ENCODE measurements at regions not wholly inside any gene's neighbourhood (a gene's known extent, or its start where the extent isn't known, plus 50 kb on each side); places are given as distances from the start of the nearest gene placed in this dataset.

DNA sequence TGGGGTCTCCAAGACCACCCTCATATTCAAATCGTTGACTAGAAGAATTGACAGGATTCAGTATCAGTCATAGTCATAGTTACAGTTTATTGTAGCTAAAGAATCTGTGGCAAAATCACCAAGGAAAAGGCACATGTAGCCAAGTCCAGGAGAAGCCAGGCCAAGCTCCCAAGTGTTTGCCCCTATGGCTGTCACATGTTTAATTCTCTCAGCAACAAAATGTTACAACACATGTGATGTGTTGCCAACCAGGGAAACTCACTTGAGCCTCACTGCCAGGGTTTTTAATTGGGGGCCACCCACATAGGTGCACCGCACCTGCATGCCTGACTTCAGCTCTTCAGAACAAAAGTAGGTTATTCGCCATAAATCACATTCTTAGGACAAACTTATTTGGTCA, 1030.9 kb upstream of the CELF2 start:
- TF ChIP-seq, protein P1, sequence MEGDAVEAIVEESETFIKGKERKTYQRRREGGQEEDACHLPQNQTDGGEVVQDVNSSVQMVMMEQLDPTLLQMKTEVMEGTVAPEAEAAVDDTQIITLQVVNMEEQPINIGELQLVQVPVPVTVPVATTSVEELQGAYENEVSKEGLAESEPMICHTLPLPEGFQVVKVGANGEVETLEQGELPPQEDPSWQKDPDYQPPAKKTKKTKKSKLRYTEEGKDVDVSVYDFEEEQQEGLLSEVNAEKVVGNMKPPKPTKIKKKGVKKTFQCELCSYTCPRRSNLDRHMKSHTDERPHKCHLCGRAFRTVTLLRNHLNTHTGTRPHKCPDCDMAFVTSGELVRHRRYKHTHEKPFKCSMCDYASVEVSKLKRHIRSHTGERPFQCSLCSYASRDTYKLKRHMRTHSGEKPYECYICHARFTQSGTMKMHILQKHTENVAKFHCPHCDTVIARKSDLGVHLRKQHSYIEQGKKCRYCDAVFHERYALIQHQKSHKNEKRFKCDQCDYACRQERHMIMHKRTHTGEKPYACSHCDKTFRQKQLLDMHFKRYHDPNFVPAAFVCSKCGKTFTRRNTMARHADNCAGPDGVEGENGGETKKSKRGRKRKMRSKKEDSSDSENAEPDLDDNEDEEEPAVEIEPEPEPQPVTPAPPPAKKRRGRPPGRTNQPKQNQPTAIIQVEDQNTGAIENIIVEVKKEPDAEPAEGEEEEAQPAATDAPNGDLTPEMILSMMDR (IDR thresholded peaks at IDR 0.05), result no peak
- TF ChIP-seq EP300 (IDR thresholded peaks at IDR 0.05) (peak in 1 of 4 donors; percentile 23), POLR2A (IDR thresholded peaks at IDR 0.05) (no peak)
